Endometrium (tissue), 2 donors: ENCODE measurements at regions not wholly inside any gene's neighbourhood (a gene's known extent, or its start where the extent isn't known, plus 50 kb on each side); places are given as distances from the start of the nearest gene placed in this dataset.

Experiments
- FAIRE-seq: peaks from 2 replicates; lab custom pipeline; 2012; peaks lifted over from hg19 to GRCh38; lab: Jason Lieb, UNC
- donor health status: control.
- donor health status: control.

DNA sequence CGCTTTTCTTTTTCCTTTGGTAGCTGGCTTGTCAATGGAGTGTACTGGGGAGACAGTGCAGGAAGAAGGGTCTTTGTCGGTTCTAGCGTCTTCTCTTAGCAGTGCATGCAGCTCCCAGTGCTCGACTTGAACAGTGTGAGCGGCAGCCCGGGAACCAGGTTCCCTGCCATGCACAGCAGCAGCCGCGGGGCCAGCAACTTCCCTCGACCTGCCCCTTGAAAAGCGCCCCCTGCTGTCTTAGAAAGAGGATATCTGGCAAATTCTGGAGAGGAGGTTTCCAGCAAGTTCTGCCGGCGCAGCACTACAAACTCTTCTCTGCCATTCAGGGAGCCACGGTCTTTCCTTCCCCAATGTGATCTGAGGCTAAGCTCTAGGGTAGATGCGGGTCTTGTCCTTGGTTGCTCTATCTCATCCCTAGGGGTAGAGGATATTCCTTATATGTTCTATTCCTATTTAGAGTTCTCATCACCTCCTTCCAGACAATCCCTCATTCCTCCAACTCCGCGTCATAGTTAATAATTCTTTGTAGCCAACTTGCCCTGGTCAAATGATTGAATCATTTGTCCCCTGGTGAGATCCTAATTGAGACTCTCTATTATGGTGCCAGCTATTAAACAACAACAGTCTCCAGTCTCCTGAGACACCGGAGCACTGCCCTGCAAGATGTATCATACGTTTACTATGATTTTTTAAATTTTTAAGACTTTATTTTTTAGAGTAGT lies 451.3 kb downstream of the PMP22 start:
- no peak for FAIRE-seq

DNA sequence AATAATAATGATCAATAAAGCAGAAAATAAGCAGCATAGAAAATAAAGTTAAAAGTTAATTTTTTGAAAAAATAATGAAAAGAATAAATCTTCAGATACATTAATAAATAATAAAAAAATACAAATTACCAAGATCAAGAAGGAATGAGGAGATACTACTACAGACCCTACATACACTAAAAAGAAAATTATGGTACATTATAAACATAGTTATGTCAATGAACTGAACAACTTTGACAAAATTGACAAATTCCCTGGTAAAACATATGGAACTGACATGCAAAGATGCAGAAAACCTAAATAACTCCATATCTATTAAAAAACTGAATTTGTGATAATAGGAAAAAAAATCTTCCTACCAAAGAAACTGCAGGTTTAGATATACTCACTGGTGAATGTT lies 456.7 kb downstream of the PMP22 start:
- FAIRE-seq, result peak; percentile 86

DNA sequence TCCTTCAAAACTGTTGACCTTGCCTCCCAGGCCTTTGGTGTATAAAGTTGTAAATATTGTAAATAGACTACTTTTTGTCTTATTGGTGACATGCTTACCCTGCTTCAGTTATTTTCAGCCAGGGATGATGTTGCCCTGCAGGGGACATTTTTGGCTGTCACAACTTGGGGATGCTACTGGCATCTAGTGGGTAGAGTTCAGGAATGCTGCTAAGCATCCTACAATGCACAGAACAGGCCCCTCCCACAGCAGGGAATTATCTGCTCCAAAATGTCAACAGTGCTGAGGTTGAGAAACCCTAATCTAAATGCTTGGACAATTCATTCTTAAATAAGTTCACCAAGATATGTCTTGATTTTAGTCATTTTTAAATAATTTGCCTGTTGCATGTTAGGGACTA lies 459.8 kb downstream of the PMP22 start:
- FAIRE-seq, result no peak

DNA sequence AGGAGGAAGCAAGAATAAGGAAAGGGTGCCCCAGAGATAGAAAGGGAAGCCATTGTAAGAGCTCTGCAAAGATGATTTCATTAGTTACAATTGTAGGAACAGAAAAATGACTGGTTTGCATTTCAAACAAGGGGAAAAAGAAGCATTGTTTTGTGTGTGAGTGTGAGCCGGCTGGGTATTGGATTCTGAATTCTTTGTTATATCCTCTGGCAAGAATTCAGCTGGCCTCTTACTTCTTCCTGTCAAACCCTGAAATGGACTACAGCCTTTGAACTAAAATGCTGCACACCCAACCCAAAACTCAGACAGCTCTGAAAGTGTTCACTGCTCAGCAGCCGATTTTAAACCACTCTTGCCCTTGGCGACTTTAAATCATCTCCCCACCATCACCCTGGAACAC lies 461.3 kb downstream of the PMP22 start:
- no peak for FAIRE-seq

DNA sequence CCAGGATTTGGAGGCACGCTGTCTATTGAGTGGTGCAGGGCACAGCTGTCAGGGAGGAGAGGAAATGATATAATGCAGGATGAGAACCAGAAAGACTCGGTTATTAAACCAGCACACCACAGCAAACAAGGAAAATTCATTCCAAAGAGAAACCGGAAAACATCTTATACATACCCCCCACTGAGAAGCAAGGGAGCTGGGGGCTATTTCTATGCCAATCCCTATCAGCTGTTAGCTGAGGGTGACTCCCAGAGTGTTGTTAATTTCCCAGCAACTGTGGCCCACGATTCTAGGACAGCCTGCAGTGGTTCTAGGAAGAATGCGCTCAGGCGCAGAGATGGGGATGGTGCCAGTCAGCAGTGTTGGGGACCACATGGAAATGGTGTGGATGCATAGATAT lies 467.3 kb downstream of the PMP22 start:
- no peak for FAIRE-seq

DNA sequence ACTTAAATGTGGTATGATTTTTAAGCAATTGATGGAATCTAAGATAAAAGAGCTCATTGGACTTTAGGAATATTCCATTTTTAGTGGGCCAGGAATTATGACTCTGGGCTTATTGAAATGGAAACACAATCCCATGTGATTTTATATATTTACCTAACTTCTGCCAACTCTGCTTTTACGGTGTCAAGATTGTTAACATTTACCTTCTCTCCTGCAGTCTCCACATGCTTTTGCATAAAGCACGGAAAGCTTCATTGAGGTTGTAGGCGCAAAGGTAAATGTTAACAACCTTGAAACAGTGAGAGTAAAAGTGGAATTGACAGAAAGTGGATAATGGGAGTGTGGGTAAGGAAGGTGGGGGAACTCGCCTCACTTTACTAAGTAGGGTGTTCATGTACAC lies 468.1 kb downstream of the PMP22 start:
- no peak for FAIRE-seq

DNA sequence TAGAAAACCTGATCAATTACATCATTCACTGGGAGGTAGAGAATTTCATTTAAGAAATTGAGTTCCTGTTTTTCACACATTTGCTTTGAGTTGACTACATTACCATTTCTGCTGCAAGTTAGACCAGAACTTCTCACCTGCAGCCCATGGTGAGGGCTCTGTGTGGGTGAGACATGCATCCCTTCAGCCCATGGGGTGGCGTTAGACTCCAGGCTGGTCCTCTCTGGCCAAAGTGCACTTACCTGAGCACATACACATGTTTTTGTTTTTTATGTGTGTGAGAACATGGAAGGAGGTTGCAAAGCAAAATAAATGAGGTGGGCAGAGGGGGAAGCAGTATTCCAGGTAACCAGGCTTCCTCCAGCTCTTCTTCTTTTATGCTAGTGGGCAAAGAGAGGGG lies 470.2 kb downstream of the PMP22 start:
- no peak for FAIRE-seq

DNA sequence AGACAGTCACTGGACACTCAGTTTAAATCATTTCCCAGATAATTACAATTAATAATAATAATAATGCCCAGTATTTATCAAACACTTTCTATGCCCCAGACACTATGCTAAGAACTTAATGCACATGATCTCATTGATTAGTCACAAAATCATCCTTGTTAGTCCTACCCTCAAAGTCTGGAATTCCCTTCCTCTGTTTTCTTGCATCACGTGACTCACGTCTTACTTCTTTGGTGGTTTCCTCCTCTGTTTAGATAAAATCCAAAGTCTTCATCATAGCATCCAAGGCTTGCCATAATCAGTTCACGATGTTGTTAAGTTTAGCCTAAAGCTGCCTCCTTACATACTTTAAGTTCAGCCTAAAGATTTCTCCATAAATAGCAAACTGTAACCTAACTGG lies 471.9 kb downstream of the PMP22 start:
- FAIRE-seq, result no peak

DNA sequence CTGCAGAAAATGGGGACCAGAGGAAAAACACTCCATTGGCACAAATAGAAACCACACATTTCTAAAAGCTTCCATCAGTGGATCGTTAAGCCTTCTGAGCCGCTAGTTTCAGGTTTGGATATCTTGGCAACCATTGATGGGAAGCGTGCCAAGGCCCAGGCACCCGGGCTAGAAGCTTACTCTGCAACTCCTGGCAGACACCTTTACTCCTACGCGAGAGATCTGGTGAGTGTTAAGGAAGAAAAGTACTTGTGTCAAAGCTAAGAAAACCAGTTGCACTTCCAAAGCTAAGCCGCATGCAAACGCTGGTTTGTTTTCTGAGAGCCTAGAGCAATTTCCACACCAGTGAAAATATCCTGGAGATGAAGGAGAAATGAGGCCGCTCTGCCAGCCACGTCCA lies 472.4 kb downstream of the PMP22 start:
- FAIRE-seq, result no peak

DNA sequence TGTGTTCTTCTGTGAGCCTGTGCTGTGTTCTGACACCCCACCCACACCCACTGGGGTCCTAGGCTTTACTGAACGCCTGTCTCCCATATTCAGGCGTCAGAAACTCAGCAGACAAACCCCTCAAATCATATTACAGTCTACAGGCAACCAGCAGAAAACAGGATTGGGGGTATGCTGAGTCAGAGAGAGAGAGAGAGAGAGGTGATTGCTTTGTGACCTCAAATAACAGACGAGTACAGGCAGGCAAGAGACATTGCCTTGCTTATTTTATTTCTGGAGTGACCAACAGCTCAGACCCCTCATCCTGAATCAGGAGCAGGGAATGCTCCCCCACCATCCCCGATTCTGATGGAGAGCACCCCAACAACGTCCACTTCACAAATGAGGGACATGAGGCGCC lies 473.9 kb downstream of the PMP22 start:
- FAIRE-seq, result no peak

DNA sequence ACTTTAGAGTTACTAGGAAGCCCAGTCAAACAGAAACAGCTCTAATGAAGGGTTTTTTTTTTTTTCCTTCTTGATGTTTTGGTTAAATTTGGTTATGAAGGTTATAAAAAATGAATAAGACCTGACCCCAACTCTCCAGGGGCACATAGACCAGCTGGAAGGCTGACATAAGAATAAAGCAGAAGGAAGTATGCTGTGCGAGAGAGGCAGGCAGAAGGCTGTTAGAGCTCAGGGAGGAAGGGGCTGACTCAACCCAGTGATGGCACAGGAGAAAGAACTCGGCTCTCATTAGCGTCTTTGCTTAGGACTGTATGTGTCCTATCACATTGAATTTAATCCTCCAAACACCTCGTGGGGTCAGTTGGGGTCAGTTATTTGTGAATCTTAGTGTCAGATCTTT lies 474.6 kb downstream of the PMP22 start:
- no peak for FAIRE-seq

DNA sequence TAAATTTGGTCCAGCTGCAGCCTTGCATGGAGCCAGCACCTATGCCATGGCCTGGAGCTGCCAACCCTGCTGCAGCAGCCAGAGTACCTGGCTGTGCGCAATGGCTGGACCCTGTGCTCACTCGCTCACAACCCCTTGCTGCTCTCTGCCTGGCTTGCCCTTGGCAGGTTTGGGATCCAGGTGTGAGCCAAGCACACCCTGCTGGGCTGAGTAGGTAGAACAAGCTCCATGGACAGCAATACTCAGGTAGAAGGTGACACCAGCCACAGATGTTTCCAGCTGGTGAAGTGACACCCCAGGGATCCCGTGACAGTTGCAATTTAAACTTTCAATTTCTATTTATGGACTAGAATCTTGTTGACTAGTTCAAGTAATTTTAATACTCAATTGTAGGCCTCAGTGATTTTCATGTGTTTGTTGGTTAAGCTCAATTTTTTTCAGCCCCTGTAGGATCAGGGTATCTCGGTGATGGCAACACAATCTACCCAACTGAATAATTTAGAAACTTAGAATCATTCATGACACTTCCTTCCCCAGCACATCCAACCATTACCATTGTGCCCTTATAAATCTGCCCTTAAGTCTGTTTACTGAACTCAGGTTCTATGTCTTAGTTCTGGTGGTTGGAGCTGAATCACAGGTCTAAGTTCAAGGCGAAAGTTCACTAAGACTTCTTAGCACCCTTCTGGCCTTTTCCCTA lies 480.0 kb downstream of the PMP22 start:
- no peak for FAIRE-seq

DNA sequence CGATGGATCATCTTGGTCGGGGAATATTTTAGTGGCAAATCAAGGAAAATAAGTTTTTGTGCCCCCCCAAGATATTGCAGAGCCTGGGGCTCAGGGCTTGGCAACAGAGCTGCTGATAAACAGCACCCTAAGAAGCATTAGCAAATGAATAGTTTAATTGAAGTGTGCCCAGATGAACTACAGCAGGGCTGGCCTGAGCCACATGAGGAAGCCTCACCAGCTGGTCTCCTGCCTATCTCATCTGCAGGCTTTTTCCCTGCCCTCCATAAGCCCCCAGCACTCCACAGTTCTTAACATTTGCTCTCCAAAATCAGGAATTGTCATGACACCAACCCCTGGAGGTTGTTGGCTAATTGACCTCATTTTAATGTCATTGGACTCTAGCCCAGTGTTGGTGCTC lies 480.2 kb downstream of the HS3ST3B1 start:
- no peak for FAIRE-seq

DNA sequence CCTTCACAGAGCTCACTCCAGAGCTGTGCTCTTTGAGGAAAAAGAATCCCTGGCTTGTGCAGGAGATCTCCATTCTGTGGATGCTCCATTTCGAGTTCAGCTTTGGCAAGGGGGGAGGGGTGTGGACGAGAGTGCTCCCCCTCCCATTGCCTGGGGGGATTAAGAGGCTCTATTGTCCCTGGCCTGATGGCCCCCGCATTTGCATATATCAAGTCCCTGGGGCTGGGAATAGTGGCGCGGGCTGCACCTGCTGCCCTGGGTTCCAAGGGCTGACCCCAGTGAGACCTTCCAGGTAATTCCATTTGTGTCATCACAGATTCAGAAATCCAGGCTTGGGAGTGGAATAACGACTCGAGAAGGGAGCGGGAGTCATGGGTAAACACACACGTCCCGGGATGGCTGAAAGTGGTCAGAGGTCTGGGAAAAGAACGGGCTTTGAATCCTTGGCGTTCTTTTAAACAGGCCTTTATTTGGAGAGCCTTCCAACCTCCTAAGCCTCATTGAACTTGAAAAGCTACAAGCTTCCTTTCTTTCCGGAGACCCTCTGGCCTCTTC lies 479.3 kb downstream of the HS3ST3B1 start:
- no peak for FAIRE-seq

DNA sequence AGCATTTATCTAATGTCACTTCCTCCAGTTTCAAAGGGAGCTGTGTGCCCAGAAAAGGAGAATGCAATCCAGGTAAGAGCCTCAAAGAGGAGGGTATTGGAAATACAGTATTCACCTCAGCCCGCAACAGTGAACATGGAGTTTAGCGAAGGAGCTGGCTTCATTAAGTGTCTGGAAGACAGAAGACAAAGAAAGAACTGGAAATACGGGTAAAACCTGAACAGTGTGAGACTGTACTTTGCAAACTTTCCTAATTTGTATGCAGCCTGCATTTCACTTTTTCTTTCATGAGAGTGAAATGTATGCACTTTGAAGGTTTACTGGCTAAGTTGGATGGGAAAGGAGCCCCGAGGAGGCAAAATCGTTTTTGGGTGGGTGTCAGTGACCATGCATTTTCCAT lies 478.4 kb downstream of the HS3ST3B1 start:
- no peak for FAIRE-seq

DNA sequence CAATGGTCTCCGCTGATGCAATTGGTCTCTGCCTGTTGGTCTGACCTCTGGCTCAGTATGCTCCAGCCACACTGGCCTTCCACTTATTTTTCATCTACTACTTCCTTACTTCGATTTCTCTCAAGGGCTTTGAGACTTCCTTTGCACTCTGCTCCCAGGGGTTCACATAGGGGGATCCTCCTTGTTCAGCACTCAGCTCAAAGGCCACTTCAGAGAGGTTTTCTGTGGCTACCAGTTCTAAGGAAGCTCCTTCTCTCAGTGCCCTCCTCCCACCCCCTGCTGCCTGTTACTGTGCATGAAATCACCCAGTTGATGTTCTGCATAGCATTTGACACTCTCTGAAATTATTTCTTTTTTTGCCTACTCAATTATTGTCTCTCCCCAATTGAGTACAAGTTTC lies 476.4 kb downstream of the HS3ST3B1 start:
- no peak for FAIRE-seq

DNA sequence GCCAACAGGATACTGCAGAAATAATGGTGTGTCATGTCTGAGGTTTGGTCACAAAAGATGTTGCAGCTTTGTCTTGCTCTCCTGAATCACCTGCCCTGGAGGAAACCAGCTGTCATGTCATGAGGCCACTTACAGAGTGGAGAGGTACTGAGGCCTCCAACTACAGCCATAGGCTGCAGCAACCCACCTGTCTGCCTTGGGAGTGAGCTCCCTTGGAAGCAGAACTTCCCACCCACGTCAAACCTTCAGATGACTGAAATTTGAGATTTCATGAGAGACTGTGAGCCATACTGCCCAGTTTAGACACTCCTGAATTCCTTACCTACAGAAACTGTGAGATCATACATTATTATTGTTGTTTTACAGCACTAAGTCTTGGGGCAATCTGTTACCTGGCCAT lies 475.9 kb downstream of the HS3ST3B1 start:
- no peak for FAIRE-seq

DNA sequence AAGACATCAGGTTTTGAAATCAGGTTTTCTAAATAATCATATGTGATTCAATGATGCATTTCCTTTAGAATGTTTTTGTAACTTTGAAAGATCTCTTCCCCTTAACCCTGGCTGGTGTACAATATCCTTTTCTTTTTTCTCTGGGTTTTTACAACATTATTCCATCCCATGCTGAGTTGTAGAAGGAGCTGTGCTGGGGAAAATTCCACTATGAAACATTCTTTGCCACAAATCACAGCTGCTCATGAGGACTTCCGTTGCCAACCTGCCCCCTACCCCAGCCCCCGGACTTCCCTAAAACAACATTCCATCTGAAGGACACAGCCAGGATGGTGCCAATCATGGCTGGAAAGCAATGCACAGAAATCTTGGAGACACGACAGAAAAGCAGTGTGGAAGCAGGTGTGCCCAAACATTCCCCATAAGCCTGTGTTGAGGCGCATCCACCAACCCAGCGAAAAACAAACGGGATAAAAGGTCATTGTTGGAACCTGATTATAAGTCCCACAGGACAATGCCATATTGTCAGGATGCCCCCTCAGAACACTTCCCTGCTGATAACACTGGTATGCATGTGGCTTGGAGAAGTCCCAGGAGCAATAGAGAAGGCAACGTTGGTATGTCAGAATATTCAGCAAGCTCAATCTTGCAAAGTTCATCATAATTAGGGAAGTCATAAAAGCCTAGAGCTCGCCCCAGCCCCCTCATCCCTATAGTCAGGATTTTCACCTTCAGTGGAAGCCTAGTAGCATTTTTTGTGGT lies 475.0 kb downstream of the HS3ST3B1 start:
- FAIRE-seq, result no peak

DNA sequence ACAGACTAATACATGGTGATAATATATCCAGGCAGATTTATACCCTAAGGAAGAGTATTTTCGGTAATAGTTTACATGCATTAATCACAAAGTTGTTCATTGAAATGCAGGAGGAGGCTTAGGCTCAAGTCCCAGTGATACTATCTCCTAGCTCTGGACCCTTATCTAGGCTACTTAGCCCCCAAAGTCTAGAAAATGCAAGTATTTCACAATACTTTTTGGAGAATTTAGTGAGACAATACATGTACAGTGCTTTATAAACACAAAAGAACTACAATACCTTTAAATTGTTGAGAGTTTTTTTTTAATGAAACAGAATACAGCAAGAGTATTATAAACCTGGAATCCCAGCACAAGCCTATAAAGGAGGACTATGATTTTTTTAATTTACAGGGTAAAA lies 473.9 kb downstream of the HS3ST3B1 start:
- FAIRE-seq, result no peak

DNA sequence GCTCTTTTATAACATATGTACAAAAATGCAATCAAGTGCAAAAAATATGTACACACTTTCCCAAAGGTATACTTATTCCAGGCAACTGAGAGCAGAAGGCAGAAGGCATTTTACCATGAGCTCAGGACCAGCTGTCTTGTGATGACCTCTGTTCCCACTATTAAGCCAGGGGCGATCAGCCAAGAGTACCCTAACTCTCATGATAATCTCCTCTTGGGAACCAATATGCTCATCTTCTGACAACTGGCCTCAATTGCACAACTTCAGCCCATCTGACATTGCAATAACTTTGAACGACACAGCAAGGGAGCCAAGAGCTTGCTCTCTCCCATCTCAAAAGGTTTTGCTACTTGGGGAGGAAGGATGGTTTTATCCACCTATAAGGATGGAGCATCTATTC lies 471.9 kb downstream of the HS3ST3B1 start:
- no peak for FAIRE-seq

DNA sequence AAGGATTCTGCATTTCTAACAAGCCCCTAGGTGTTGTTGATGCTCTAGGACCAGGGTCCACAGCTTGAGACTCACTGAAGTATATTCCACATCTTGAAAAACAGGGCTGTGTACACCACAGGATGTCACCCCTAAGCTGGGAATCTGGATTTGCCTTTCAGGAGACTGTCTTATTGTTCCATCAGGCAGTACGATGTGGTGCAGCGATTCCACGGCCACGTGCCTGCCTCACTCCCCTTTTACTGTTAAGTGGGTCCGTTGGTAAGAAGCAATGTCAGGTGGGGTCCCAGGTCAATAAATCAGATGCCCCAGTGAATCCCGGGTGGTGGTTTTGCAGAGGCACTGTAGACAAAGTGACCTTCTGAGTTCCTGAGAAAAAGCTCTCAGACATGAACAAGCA lies 470.7 kb downstream of the HS3ST3B1 start:
- FAIRE-seq, result no peak

DNA sequence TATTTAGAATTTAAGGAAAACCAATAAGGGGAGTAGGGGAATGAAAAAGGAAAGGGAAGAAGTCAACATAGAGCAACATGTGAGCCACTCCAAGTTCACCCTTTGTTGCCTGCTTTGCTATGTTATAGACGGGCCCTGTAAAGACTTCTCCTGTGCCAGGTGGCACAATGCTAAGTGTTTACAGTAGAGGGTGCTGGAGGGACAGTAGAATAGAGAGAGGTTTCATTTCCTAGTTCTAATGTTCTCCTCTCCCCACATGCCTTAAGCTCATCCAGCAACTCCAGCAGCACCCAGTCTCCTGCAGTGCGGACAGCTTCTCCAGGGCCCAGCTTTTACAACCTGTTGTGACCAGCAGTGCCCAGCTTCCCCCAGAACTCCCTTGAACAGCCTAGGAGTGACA lies 468.0 kb downstream of the HS3ST3B1 start:
- FAIRE-seq, result no peak
